Fibroblast of the aortic adventitia (primary cell): ENCODE measurements at regions not wholly inside any gene's neighbourhood (a gene's known extent, or its start where the extent isn't known, plus 50 kb on each side); places are given as distances from the start of the nearest gene placed in this dataset.

Experiments used
- DNase-seq: peaks from one replicate; pipeline ENCODE4 v3.0.0-alpha.2; 2010; ENCODE audit warnings: low read depth
- H3K4me3 ChIP-seq: 2 replicates; pipeline ENCODE4 v1.5.1; 2011; ENCODE audit warnings: low read depth, mild to moderate bottlenecking, control low read depth, low read length, moderate library complexity
- TF ChIP-seq, protein P1 (sequence below): IDR thresholded peaks from 2 replicates; pipeline ENCODE4 v1.5.1; 2011; ENCODE audit warnings: mild to moderate bottlenecking, low read length, control low read depth, inconsistent platforms; ENCODE audit not compliant: insufficient read depth

DNA sequence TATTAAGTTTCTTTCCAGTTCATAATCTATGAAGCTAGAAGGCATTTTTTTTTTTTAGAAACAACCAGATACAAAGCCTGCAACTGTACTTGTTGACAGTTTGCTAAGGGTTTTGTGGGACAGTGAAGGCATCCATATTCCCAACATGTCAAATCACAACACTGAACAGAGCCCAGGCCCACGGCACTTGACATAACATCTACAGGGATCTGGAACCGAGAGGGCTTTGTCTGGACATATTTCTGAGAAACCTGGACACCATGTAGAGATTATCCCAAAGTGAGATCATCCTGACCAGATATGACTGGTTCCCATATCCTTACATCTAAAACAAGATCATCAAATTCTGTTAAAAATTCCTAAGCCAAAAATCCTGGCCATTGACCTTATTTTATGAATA lies 336.3 kb downstream of the ACTL7B start:
- H3K4me3 ChIP-seq: no peak overlapping the region
- no peak for DNase-seq
- TF ChIP-seq, protein P1, sequence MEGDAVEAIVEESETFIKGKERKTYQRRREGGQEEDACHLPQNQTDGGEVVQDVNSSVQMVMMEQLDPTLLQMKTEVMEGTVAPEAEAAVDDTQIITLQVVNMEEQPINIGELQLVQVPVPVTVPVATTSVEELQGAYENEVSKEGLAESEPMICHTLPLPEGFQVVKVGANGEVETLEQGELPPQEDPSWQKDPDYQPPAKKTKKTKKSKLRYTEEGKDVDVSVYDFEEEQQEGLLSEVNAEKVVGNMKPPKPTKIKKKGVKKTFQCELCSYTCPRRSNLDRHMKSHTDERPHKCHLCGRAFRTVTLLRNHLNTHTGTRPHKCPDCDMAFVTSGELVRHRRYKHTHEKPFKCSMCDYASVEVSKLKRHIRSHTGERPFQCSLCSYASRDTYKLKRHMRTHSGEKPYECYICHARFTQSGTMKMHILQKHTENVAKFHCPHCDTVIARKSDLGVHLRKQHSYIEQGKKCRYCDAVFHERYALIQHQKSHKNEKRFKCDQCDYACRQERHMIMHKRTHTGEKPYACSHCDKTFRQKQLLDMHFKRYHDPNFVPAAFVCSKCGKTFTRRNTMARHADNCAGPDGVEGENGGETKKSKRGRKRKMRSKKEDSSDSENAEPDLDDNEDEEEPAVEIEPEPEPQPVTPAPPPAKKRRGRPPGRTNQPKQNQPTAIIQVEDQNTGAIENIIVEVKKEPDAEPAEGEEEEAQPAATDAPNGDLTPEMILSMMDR: no peak

GRCh38 chr9:108517651-108518365 lies 338.0 kb downstream of the ACTL7B start:
- DNase-seq: no peak
- TF ChIP-seq, protein P1: no peak
- H3K4me3 ChIP-seq: no peak overlapping the region

- DNase-seq: no peak
- H3K4me3 ChIP-seq: no peak overlapping the region
- TF ChIP-seq, protein P1: no peak
These were observed 339.4 kb downstream of the ACTL7B start for GRCh38 chr9:108516391-108516790.

DNA sequence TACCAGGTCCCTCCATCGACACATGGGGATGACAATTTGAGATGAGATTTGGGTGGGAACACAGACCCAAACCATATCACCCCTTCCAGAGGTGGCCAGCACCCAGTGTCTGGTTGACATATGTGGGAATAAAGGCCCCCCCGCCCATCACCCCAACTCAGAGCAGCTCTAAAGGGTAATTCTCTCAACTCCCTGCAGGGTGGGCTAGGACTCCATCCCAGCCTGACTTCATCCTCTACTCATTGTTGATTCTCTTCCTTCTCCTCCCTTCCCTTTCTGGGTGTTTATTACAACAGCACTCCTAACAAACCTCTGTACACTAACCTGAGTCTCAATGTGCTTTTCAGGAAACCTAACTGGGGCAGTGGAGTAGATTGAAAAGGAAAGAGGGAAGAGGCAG lies 339.9 kb downstream of the ACTL7B start:
- TF ChIP-seq, protein P1: no peak
- no peak overlapping the region for H3K4me3 ChIP-seq
- no peak for DNase-seq

- TF ChIP-seq, protein P1: no peak
- no peak overlapping the region for H3K4me3 ChIP-seq
- DNase-seq: no peak
These were observed 343.2 kb downstream of the ACTL7B start for GRCh38 chr9:108512426-108513173.

- DNase-seq: peak; percentile 89
- TF ChIP-seq, protein P1: no peak
These were observed 344.5 kb downstream of the ACTL7B start for GRCh38 chr9:108511307-108511706.

More at GRCh38 chr9:108511307-108511706, 344.5 kb downstream of the ACTL7B start:
- H3K4me3 ChIP-seq: no peak overlapping the region
